IMR-90 (cell line): ENCODE measurements at regions not wholly inside any gene's neighbourhood (a gene's known extent, or its start where the extent isn't known, plus 50 kb on each side); places are given as distances from the start of the nearest gene placed in this dataset.

Experiments used
- ATAC-seq: fragments of 200-7000 bp; cut with Tn5 transposase; 2 replicates; pipeline ENCODE4 v1.9.1; 2020; ENCODE audit warnings: low read depth, mild to moderate bottlenecking, moderate library complexity
- BruUV-seq: library from RNA; stranded (reverse); fragments of 400-500 nt; replicated peaks from 2 replicates; lab custom pipeline; 2021; lab: Mats Ljungman, UMichigan
- CTCF ChIA-PET: fragments of 300-600 bp; formaldehyde crosslinking; extraction: SDS; loops from one replicate; lab custom pipeline; 2021; ENCODE audit warnings: antibody characterized with exemption; lab: Yijun Ruan, JAX
- POLR2A ChIA-PET: fragments of 300-600 bp; sonication (Branson Sonifier 250); formaldehyde crosslinking; loops from one replicate; lab custom pipeline; 2022; ENCODE audit warnings: antibody characterized with exemption; ENCODE audit not compliant: unreplicated experiment; lab: Charles Lee
- DNase-seq: peaks from one replicate; pipeline ENCODE4 v3.0.0; 2013
- H2AFZ ChIP-seq: replicated peaks from 2 replicates; pipeline ENCODE3; 2013; ENCODE audit warnings: low read length, mild to moderate bottlenecking; ENCODE audit not compliant: poor library complexity
- H2AK5ac ChIP-seq: 2 replicates; pipeline ENCODE4 v1.6.1; 2013; ENCODE audit warnings: low read depth, low read length, inconsistent platforms
- H2AK9ac ChIP-seq: replicated peaks from 2 replicates; pipeline ENCODE3; 2013; ENCODE audit warnings: mild to moderate bottlenecking, low read depth, low read length, moderate library complexity; ENCODE audit not compliant: poor library complexity
- H2BK120ac ChIP-seq: 2 replicates; pipeline ENCODE4 v1.6.1; 2013; ENCODE audit warnings: low read depth, low read length, inconsistent platforms
- H2BK15ac ChIP-seq: 3 replicates; pipeline ENCODE4 v1.6.1; 2013; ENCODE audit warnings: low read depth, low read length, inconsistent platforms
- H2BK20ac ChIP-seq: 2 replicates; pipeline ENCODE4 v1.6.1; 2013; ENCODE audit warnings: low read depth, mild to moderate bottlenecking, inconsistent platforms, low read length, moderate library complexity
- H2BK5ac ChIP-seq: 2 replicates; pipeline ENCODE4 v1.6.1; 2013; ENCODE audit warnings: mild to moderate bottlenecking, low read depth, low read length, inconsistent platforms; ENCODE audit not compliant: poor library complexity, severe bottlenecking
- H3K14ac ChIP-seq: replicated peaks from 2 replicates; pipeline ENCODE4 v1.6.1; 2013; ENCODE audit warnings: low read depth, low read length, inconsistent platforms
- H3K18ac ChIP-seq: 2 replicates; pipeline ENCODE4 v1.6.1; 2013; ENCODE audit warnings: low read depth, low read length, control low read depth
- H3K23ac ChIP-seq: 2 replicates; pipeline ENCODE4 v1.6.1; 2013; ENCODE audit warnings: low read depth, low read length, inconsistent platforms
- H3K27ac ChIP-seq: 2 replicates; pipeline ENCODE4 v1.5.1; 2013; ENCODE audit warnings: mild to moderate bottlenecking, control low read depth, low read length; ENCODE audit not compliant: insufficient read depth
- H3K27me3 ChIP-seq: 2 replicates; pipeline ENCODE4 v1.6.1; 2013; ENCODE audit warnings: low read length; ENCODE audit not compliant: control insufficient read depth, insufficient read depth
- H3K36me3 ChIP-seq: 2 replicates; pipeline ENCODE4 v1.6.1; 2013; ENCODE audit warnings: low read length, mixed read lengths; ENCODE audit not compliant: control insufficient read depth, insufficient read depth
- H3K4ac ChIP-seq: 2 replicates; pipeline ENCODE4 v1.6.1; 2013; ENCODE audit warnings: low read depth, low read length, inconsistent platforms
- H3K4me1 ChIP-seq: 2 replicates; pipeline ENCODE4 v1.6.1; 2013; ENCODE audit warnings: low read length, mixed read lengths; ENCODE audit not compliant: control insufficient read depth, insufficient read depth
- H3K4me2 ChIP-seq: 2 replicates; pipeline ENCODE4 v1.6.1; 2013; ENCODE audit warnings: low read depth, mild to moderate bottlenecking, control low read depth, low read length, moderate library complexity
- H3K4me3 ChIP-seq: 2 replicates; pipeline ENCODE4 v1.5.1; 2013; ENCODE audit warnings: low read depth, mild to moderate bottlenecking, control low read depth, low read length, moderate library complexity; ENCODE audit not compliant: insufficient read depth
- H3K56ac ChIP-seq: 2 replicates; pipeline ENCODE4 v1.6.1; 2013; ENCODE audit warnings: low read length, inconsistent platforms; ENCODE audit not compliant: insufficient read depth; ENCODE audit errors: extremely low read depth
- H3K79me1 ChIP-seq, 2 experiments: 2 replicates each; pipeline ENCODE4 v1.6.1; 2013; ENCODE audit warnings: low read length in 2 of 2, inconsistent platforms in 1 of 2, low read depth in 1 of 2
- H3K9ac ChIP-seq: 2 replicates; pipeline ENCODE4 v1.6.1; 2013; ENCODE audit warnings: low read depth, low read length, control low read depth
- H3K9me1 ChIP-seq: 2 replicates; pipeline ENCODE4 v1.6.1; 2013; ENCODE audit warnings: low read length, inconsistent platforms; ENCODE audit not compliant: insufficient read depth
- H3K9me3 ChIP-seq: 2 replicates; pipeline ENCODE4 v1.6.1; 2013; ENCODE audit warnings: low read length; ENCODE audit not compliant: control insufficient read depth, insufficient read depth
- H4K20me1 ChIP-seq: 2 replicates; pipeline ENCODE4 v1.6.1; 2013; ENCODE audit warnings: low read length, inconsistent platforms; ENCODE audit not compliant: insufficient read depth
- H4K5ac ChIP-seq: 2 replicates; pipeline ENCODE4 v1.6.1; 2013; ENCODE audit warnings: mild to moderate bottlenecking, low read depth, low read length, control low read depth
- H4K8ac ChIP-seq, 2 experiments: 2 replicates each; pipeline ENCODE4 v1.6.1; 2013; ENCODE audit warnings: low read depth in 2 of 2, low read length in 2 of 2, control low read depth in 1 of 2, inconsistent platforms in 1 of 2
- H4K91ac ChIP-seq: 2 replicates; pipeline ENCODE4 v1.6.1; 2013; ENCODE audit warnings: low read depth, low read length, inconsistent platforms; ENCODE audit not compliant: insufficient read depth
- CEBPB ChIP-seq: IDR thresholded peaks from 2 replicates; pipeline ENCODE4 v1.6.1; 2012; ENCODE audit warnings: low read depth, low read length, improper control_type of control experiment
- CHD1 ChIP-seq: IDR thresholded peaks from 2 replicates; pipeline ENCODE4 v1.6.1; 2012; ENCODE audit warnings: low read depth, low read length, improper control_type of control experiment
- FOS ChIP-seq: fragments of 150-350 bp; IDR thresholded peaks from 2 replicates; pipeline ENCODE4 v1.6.1; 2016; ENCODE audit warnings: low read depth, low read length
- MAFK ChIP-seq: IDR thresholded peaks from 2 replicates; pipeline ENCODE4 v1.6.1; 2012; ENCODE audit warnings: low read depth, low read length, improper control_type of control experiment
- MAZ ChIP-seq: IDR thresholded peaks from 2 replicates; pipeline ENCODE4 v1.6.1; 2012; ENCODE audit warnings: low read depth, mild to moderate bottlenecking, low read length, improper control_type of control experiment, moderate library complexity, borderline replicate concordance
- MXI1 ChIP-seq: IDR thresholded peaks from 2 replicates; pipeline ENCODE4 v1.6.1; 2012; ENCODE audit warnings: low read depth, mild to moderate bottlenecking, low read length, moderate library complexity, borderline replicate concordance
- POLR2A ChIP-seq: IDR thresholded peaks from 2 replicates; pipeline ENCODE4 v1.6.1; 2012; ENCODE audit warnings: mild to moderate bottlenecking, low read depth, low read length
- RAD21 ChIP-seq: IDR thresholded peaks from 2 replicates; pipeline ENCODE4 v1.6.1; 2012; ENCODE audit warnings: low read length, improper control_type of control experiment
- RFX5 ChIP-seq: IDR thresholded peaks from 2 replicates; pipeline ENCODE4 v1.8.0; 2012; ENCODE audit warnings: low read depth, mild to moderate bottlenecking, low read length, moderate library complexity
- USF2 ChIP-seq: fragments of 150-350 bp; IDR thresholded peaks from 2 replicates; pipeline ENCODE4 v1.6.1; 2017; ENCODE audit warnings: mild to moderate bottlenecking, antibody characterized with exemption, low read length, low read depth
- WGBS, 2 experiments: methylation state at CpG; one replicate each; pipeline versions ENCODE4 v1.1.5 to v1.1.7; 2013; ENCODE audit warnings: missing lambda C conversion rate in 2 of 2; ENCODE audit not compliant: insufficient read length in 1 of 2; ENCODE audit errors: extremely low coverage in 2 of 2; 5-methylcytosine and 5-hydroxymethylcytosine counted together
- dilution Hi-C: fragments of 300-500 bp; cut with HindIII; formaldehyde crosslinking; loops from one replicate; pipeline ENCODE4 v1.14.3; 2018; ENCODE audit warnings: low sequenced_read_pairs; ENCODE audit not compliant: unreplicated experiment
- in situ Hi-C: fragments of 300-500 bp; cut with MboI; formaldehyde crosslinking; loops from 3 replicates; pipeline ENCODE4 v1.14.3; 2019; ENCODE audit warnings: low sequenced_read_pairs, inconsistent platforms, mixed read lengths
- intact Hi-C: fragments of 100-400 bp; cut with micrococcal nuclease; formaldehyde crosslinking; loops from 2 replicates; pipeline ENCODE4 v1.10.0; 2022
- TF ChIP-seq, protein P1 (sequence below): fragments of 150-350 bp; IDR thresholded peaks from 2 replicates; pipeline ENCODE4 v1.6.1; 2016; ENCODE audit warnings: low read depth, mild to moderate bottlenecking, low read length, moderate library complexity, borderline replicate concordance

DNA sequence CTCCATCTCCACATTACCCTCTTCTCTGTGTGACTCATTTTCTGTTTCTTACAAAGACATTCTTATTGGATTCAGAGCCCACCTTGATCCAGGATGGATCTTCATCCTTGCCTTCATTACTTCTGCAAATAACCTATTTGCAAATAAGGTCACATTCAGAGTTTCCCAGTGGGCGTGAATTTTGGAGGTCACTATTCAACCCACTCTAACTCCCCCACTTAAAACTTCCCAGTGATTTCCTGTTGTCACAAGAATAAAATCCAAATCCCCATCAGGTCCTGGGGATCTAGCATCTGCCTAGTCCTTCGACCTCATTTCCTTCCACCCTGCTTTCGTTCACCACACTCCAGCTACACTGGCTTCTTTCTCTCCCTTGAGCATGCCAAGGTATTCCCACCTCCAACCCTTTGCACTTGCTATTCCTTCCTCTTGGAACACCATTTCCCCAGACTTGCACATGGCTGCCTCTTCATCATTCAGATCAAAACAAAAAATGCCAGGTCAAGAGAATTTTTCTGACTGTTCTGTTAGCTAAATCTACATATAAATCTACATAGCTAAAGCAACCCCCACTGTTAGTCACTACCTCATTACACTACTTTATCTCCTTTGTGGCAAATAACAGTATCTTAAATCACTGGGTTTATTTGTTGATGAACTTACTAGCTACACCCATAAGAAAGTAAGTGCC lies 187.2 kb downstream of the TOMM20 start:
- intact Hi-C loops (no loop called here), dilution Hi-C loops (no loop called here), in situ Hi-C loops (no loop called here)
- Histone ChIP-seq H2BK5ac (no peak overlapping the region), H3K9me3 (no peaks in the 10 kb centered on the region), H2BK15ac (no peak overlapping the region), H4K8ac (no peak overlapping the region), H2AK9ac (no peak overlapping the region), H2AK5ac (no peak overlapping the region), H3K9me1 (no peaks in the 10 kb centered on the region), H3K4me1 (peaks cover 2% of the 10 kb centered on the region; the same call in 1 of the 2 replicates), H3K14ac (no peak overlapping the region), H2AFZ (no peak overlapping the region), H4K20me1 (no peaks in the 10 kb centered on the region), H4K91ac (no peak overlapping the region), H3K79me1 (no peaks in the 10 kb centered on the region), H3K27me3 (no peaks in the 10 kb centered on the region), H3K9ac (no peak overlapping the region), H3K27ac (no peak overlapping the region), H4K5ac (no peak overlapping the region), H3K4ac (peak overlapping the region; percentile 41; the same call in 1 of the 2 replicates), H2BK20ac (no peak overlapping the region), H3K23ac (no peak overlapping the region), H3K4me2 (no peak overlapping the region), H3K36me3 (no peaks in the 10 kb centered on the region), H3K18ac (no peak overlapping the region), H3K4me3 (no peak overlapping the region), H3K56ac (no peak overlapping the region; the same call in 1 of the 2 replicates), H2BK120ac (no peak overlapping the region)
- ATAC-seq, result no peak; the same call in 1 of the 2 replicates
- TF ChIP-seq FOS, result no peak
- TF ChIP-seq USF2, result no peak
- no peak for TF ChIP-seq RAD21
- TF ChIP-seq, protein P1, sequence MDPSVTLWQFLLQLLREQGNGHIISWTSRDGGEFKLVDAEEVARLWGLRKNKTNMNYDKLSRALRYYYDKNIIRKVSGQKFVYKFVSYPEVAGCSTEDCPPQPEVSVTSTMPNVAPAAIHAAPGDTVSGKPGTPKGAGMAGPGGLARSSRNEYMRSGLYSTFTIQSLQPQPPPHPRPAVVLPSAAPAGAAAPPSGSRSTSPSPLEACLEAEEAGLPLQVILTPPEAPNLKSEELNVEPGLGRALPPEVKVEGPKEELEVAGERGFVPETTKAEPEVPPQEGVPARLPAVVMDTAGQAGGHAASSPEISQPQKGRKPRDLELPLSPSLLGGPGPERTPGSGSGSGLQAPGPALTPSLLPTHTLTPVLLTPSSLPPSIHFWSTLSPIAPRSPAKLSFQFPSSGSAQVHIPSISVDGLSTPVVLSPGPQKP, result no peak
- TF ChIP-seq CEBPB, result no peak
- no peak for TF ChIP-seq MAFK
- no peak for TF ChIP-seq MAZ
- no peak for TF ChIP-seq CHD1
- TF ChIP-seq MXI1, result no peak
- TF ChIP-seq RFX5, result no peak
- TF ChIP-seq POLR2A, result no peak
- WGBS, 2 experiments, result 100% methylated on average over 3 of the region's 3 CpGs; no CpG with 5 or more reads in 1 of the 2 experiments
- BruUV-seq, result no TSS peak
- ChIA-PET POLR2A (no interaction called here), CTCF (interaction anchor here (0.6 to 1.2 kb wide), 4 partner anchors 9 to 442 kb away, joined by 3 read pairs; no protein-coding TSS in a partner anchor)
- DNase-seq, result peak; percentile 44
